ENCODE measurements at regions not wholly inside any gene's neighbourhood (a gene's known extent, or its start where the extent isn't known, plus 50 kb on each side); places are given as distances from the start of the nearest gene placed in this dataset.

- CTCF ChIA-PET: no interaction called here
- H3K4me3 Mint-ChIP-seq (ENCODE audit: low read depth, unreplicated experiment): no peak overlapping the region
- BruUV-seq (replicated peaks): no TSS peak
- no peaks in the 10 kb centered on the region for H3K36me3 Mint-ChIP-seq (ENCODE audit: insufficient read depth, unreplicated experiment)
- H3K27me3 Mint-ChIP-seq (ENCODE audit: unreplicated experiment): no peaks in the 10 kb centered on the region
- no peak for DNase-seq
- no peak for TF ChIP-seq CTCF (IDR thresholded peaks at IDR 0.05; ENCODE audit: unreplicated experiment)
- intact Hi-C loops (cut with micrococcal nuclease; ENCODE audit: unreplicated experiment): no loop called here
- H3K4me1 Mint-ChIP-seq (ENCODE audit: low read depth, unreplicated experiment): no peaks in the 10 kb centered on the region
- peaks cover 9% of the 10 kb centered on the region for H3K9me3 Mint-ChIP-seq (ENCODE audit: low read depth, unreplicated experiment)
- H3K27ac Mint-ChIP-seq (ENCODE audit: unreplicated experiment): no peak overlapping the region
Observed at GRCh38 chr9:78938821-78939220, 632.9 kb upstream of the TLE4 start.

- DNase-seq: no peak
- Mint-ChIP-seq H3K36me3 (ENCODE audit: insufficient read depth, unreplicated experiment) (no peaks in the 10 kb centered on the region), H3K27ac (ENCODE audit: unreplicated experiment) (no peak overlapping the region), H3K9me3 (ENCODE audit: low read depth, unreplicated experiment) (peaks cover 11% of the 10 kb centered on the region), H3K4me1 (ENCODE audit: low read depth, unreplicated experiment) (no peaks in the 10 kb centered on the region), H3K4me3 (ENCODE audit: low read depth, unreplicated experiment) (no peak overlapping the region), H3K27me3 (ENCODE audit: unreplicated experiment) (no peaks in the 10 kb centered on the region)
- intact Hi-C loops (cut with micrococcal nuclease; ENCODE audit: unreplicated experiment): no loop called here
- TF ChIP-seq CTCF (IDR thresholded peaks at IDR 0.05; ENCODE audit: unreplicated experiment): no peak
- no TSS peak for BruUV-seq (replicated peaks)
- CTCF ChIA-PET: no interaction called here
Observed at GRCh38 chr9:78939311-78940065, 632.3 kb upstream of the TLE4 start.

- H3K36me3 Mint-ChIP-seq (ENCODE audit: insufficient read depth, unreplicated experiment): no peaks in the 10 kb centered on the region
- no peak overlapping the region for H3K4me3 Mint-ChIP-seq (ENCODE audit: low read depth, unreplicated experiment)
- TF ChIP-seq CTCF (IDR thresholded peaks at IDR 0.05; ENCODE audit: unreplicated experiment): no peak
- no peak overlapping the region for H3K27ac Mint-ChIP-seq (ENCODE audit: unreplicated experiment)
- H3K27me3 Mint-ChIP-seq (ENCODE audit: unreplicated experiment): no peaks in the 10 kb centered on the region
- H3K9me3 Mint-ChIP-seq (ENCODE audit: low read depth, unreplicated experiment): peaks cover 11% of the 10 kb centered on the region
- BruUV-seq (replicated peaks): no TSS peak
- H3K4me1 Mint-ChIP-seq (ENCODE audit: low read depth, unreplicated experiment): no peaks in the 10 kb centered on the region
- intact Hi-C loops (cut with micrococcal nuclease; ENCODE audit: unreplicated experiment): no loop called here
- DNase-seq: no peak
- CTCF ChIA-PET: no interaction called here
Observed at GRCh38 chr9:78940121-78940855, 631.5 kb upstream of the TLE4 start.

- intact Hi-C loops (cut with micrococcal nuclease; ENCODE audit: unreplicated experiment): no loop called here
- TF ChIP-seq CTCF (IDR thresholded peaks at IDR 0.05; ENCODE audit: unreplicated experiment): no peak
- DNase-seq: no peak
- H3K27me3 Mint-ChIP-seq (ENCODE audit: unreplicated experiment): no peaks in the 10 kb centered on the region
- CTCF ChIA-PET: no interaction called here
- no TSS peak for BruUV-seq (replicated peaks)
- H3K4me3 Mint-ChIP-seq (ENCODE audit: low read depth, unreplicated experiment): no peak overlapping the region
- peaks cover 13% of the 10 kb centered on the region for H3K9me3 Mint-ChIP-seq (ENCODE audit: low read depth, unreplicated experiment)
- no peaks in the 10 kb centered on the region for H3K36me3 Mint-ChIP-seq (ENCODE audit: insufficient read depth, unreplicated experiment)
- H3K27ac Mint-ChIP-seq (ENCODE audit: unreplicated experiment): no peak overlapping the region
- no peaks in the 10 kb centered on the region for H3K4me1 Mint-ChIP-seq (ENCODE audit: low read depth, unreplicated experiment)
Observed at GRCh38 chr9:78954286-78954685, 617.5 kb upstream of the TLE4 start.
